ENCODE measurements at regions not wholly inside any gene's neighbourhood (a gene's known extent, or its start where the extent isn't known, plus 50 kb on each side); places are given as distances from the start of the nearest gene placed in this dataset.

DNA sequence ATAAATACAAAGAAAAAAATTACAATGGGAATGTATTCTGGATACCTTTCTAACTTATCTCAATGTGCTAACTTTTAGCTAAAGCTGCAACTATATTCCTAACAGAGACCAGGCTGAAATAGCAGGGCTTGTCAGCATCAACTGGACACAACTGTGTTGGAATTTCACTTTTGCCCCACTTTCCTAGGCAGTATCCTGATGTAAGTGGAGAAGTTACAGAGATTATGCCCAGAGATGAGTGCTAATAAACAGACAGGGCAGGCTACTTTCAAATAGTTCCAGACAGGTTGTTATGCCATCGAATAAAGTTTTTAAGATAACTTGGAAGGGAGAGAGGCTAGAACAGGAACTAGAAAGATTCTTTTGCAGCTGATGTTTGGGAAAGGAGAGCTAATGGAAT lies 201.9 kb downstream of the KCTD12 start:
- ChIA-PET POLR2A (ENCODE audit: low non-redundant PET) (no interaction called here), CTCF (no interaction called here)
- no peak overlapping the region for H3K4me3 ChIP-seq (ENCODE audit: low read depth, low read length, poor library complexity, severe bottlenecking)
- BruUV-seq (replicated peaks) = no TSS peak
- DNase-seq (ENCODE audit: low spot score) = no peak
- no peaks in the 10 kb centered on the region for H3K4me1 ChIP-seq (ENCODE audit: insufficient read depth, low read length, poor library complexity, severe bottlenecking)
- TF ChIP-seq, protein P1, sequence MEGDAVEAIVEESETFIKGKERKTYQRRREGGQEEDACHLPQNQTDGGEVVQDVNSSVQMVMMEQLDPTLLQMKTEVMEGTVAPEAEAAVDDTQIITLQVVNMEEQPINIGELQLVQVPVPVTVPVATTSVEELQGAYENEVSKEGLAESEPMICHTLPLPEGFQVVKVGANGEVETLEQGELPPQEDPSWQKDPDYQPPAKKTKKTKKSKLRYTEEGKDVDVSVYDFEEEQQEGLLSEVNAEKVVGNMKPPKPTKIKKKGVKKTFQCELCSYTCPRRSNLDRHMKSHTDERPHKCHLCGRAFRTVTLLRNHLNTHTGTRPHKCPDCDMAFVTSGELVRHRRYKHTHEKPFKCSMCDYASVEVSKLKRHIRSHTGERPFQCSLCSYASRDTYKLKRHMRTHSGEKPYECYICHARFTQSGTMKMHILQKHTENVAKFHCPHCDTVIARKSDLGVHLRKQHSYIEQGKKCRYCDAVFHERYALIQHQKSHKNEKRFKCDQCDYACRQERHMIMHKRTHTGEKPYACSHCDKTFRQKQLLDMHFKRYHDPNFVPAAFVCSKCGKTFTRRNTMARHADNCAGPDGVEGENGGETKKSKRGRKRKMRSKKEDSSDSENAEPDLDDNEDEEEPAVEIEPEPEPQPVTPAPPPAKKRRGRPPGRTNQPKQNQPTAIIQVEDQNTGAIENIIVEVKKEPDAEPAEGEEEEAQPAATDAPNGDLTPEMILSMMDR (conservative IDR thresholded peaks at IDR 0.05; ENCODE audit: low read depth, low read length) = no peak
- no peak for TF ChIP-seq EZH2 (IDR thresholded peaks at IDR 0.05; ENCODE audit: borderline replicate concordance, low read depth, low read length, poor library complexity, severe bottlenecking)
- no peaks in the 10 kb centered on the region for H3K27me3 ChIP-seq (replicated peaks; ENCODE audit: insufficient read depth, low read depth, low read length, poor library complexity)
- no peak overlapping the region for H3K27ac ChIP-seq (ENCODE audit: low read depth, low read length, poor library complexity, severe bottlenecking)
- intact Hi-C loops (cut with micrococcal nuclease; ENCODE audit: unreplicated experiment) = no loop called here
- H3K9me3 ChIP-seq (ENCODE audit: low read depth, low read length, poor library complexity, severe bottlenecking) = no peaks in the 10 kb centered on the region
- no peaks in the 10 kb centered on the region for H3K36me3 ChIP-seq (ENCODE audit: insufficient read depth, low read length, poor library complexity, severe bottlenecking)

DNA sequence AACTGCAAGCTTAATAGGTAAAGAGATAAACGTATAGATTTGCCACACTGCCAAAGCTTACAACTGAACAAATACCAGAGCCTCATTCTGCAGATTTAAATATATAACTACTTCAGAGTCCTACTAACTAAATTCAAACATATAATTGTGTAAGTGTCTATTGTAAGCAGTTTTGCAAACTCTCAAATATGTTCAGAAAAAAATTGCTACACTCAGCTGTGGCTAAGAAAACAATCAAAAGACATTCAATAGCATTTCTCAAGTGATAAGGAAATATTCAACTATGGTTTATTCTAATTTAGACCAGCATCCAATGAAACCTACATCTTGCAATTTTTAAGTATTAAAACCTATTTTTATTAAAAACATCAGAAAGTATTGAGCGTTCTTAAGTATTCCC lies 202.4 kb downstream of the KCTD12 start:
- no peak for TF ChIP-seq EZH2 (IDR thresholded peaks at IDR 0.05; ENCODE audit: borderline replicate concordance, low read depth, low read length, poor library complexity, severe bottlenecking)
- TF ChIP-seq, protein P1 (conservative IDR thresholded peaks at IDR 0.05; ENCODE audit: low read depth, low read length) = no peak
- H3K9me3 ChIP-seq (ENCODE audit: low read depth, low read length, poor library complexity, severe bottlenecking) = no peaks in the 10 kb centered on the region
- no peaks in the 10 kb centered on the region for H3K36me3 ChIP-seq (ENCODE audit: insufficient read depth, low read length, poor library complexity, severe bottlenecking)
- no peaks in the 10 kb centered on the region for H3K27me3 ChIP-seq (replicated peaks; ENCODE audit: insufficient read depth, low read depth, low read length, poor library complexity)
- intact Hi-C loops (cut with micrococcal nuclease; ENCODE audit: unreplicated experiment) = no loop called here
- DNase-seq (ENCODE audit: low spot score) = no peak
- no peak overlapping the region for H3K27ac ChIP-seq (ENCODE audit: low read depth, low read length, poor library complexity, severe bottlenecking)
- H3K4me1 ChIP-seq (ENCODE audit: insufficient read depth, low read length, poor library complexity, severe bottlenecking) = no peaks in the 10 kb centered on the region
- no peak overlapping the region for H3K4me3 ChIP-seq (ENCODE audit: low read depth, low read length, poor library complexity, severe bottlenecking)
- CTCF ChIA-PET = no interaction called here
- POLR2A ChIA-PET (ENCODE audit: low non-redundant PET) = no interaction called here
- BruUV-seq (replicated peaks) = no TSS peak

DNA sequence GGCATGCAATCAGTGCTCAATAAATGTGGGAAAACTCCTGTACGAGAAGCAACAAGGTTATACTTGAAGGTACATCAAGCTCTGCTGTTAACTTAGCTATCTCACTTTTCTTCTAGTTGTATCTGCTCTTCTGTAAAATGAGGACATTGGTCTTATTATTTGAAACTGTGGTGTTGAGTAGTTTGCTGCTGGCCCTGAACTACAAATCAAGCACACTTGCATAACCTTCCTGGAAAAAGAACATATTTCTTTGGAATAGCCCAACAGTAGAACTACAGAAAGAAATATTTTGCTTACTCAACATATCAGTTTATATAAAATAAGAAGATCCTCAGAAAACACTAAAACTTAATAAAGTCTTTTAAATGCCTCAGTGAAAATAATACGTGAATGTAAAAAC lies 203.0 kb downstream of the KCTD12 start:
- no peak for DNase-seq (ENCODE audit: low spot score)
- Histone ChIP-seq H3K4me3 (ENCODE audit: low read depth, low read length, poor library complexity, severe bottlenecking) (no peak overlapping the region), H3K9me3 (ENCODE audit: low read depth, low read length, poor library complexity, severe bottlenecking) (no peaks in the 10 kb centered on the region), H3K4me1 (ENCODE audit: insufficient read depth, low read length, poor library complexity, severe bottlenecking) (no peaks in the 10 kb centered on the region), H3K27ac (ENCODE audit: low read depth, low read length, poor library complexity, severe bottlenecking) (no peak overlapping the region), H3K27me3 (replicated peaks; ENCODE audit: insufficient read depth, low read depth, low read length, poor library complexity) (no peaks in the 10 kb centered on the region), H3K36me3 (ENCODE audit: insufficient read depth, low read length, poor library complexity, severe bottlenecking) (no peaks in the 10 kb centered on the region)
- CTCF ChIA-PET = no interaction called here
- no peak for TF ChIP-seq EZH2 (IDR thresholded peaks at IDR 0.05; ENCODE audit: borderline replicate concordance, low read depth, low read length, poor library complexity, severe bottlenecking)
- TF ChIP-seq, protein P1 (conservative IDR thresholded peaks at IDR 0.05; ENCODE audit: low read depth, low read length) = no peak
- BruUV-seq (replicated peaks) = no TSS peak
- POLR2A ChIA-PET (ENCODE audit: low non-redundant PET) = no interaction called here
- intact Hi-C loops (cut with micrococcal nuclease; ENCODE audit: unreplicated experiment) = no loop called here

All from A673 (cell line).